GM12872 (cell line): ENCODE measurements at regions not wholly inside any gene's neighbourhood (a gene's known extent, or its start where the extent isn't known, plus 50 kb on each side); places are given as distances from the start of the nearest gene placed in this dataset.

ENCODE experiments used
- TF ChIP-seq, protein P1 (sequence below): IDR thresholded peaks from 3 replicates; pipeline ENCODE4 v1.5.1; 2011; ENCODE audit warnings: low read depth, mild to moderate bottlenecking, low read length, moderate library complexity; ENCODE audit not compliant: insufficient read depth

DNA sequence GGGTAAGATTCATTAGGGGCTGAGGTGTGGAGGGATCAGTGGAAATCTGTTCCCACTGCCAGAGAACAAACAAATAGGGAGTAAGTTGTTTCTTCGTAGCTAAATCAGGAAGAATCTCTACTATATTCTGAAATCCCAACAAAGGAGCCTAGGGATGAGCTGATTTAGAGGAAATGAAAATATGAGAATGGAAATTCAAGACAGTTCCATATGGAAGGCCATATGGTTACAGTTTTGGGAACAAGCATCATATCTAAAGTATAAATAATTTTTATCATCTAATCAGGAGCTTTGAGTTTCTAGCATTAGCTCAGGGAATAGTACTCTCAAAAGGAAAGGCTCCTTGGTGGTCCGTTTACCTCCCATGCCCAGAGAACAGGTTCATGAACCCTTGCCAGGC is 218.2 kb downstream of the AASDH start:
- TF ChIP-seq, protein P1, sequence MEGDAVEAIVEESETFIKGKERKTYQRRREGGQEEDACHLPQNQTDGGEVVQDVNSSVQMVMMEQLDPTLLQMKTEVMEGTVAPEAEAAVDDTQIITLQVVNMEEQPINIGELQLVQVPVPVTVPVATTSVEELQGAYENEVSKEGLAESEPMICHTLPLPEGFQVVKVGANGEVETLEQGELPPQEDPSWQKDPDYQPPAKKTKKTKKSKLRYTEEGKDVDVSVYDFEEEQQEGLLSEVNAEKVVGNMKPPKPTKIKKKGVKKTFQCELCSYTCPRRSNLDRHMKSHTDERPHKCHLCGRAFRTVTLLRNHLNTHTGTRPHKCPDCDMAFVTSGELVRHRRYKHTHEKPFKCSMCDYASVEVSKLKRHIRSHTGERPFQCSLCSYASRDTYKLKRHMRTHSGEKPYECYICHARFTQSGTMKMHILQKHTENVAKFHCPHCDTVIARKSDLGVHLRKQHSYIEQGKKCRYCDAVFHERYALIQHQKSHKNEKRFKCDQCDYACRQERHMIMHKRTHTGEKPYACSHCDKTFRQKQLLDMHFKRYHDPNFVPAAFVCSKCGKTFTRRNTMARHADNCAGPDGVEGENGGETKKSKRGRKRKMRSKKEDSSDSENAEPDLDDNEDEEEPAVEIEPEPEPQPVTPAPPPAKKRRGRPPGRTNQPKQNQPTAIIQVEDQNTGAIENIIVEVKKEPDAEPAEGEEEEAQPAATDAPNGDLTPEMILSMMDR: no peak

DNA sequence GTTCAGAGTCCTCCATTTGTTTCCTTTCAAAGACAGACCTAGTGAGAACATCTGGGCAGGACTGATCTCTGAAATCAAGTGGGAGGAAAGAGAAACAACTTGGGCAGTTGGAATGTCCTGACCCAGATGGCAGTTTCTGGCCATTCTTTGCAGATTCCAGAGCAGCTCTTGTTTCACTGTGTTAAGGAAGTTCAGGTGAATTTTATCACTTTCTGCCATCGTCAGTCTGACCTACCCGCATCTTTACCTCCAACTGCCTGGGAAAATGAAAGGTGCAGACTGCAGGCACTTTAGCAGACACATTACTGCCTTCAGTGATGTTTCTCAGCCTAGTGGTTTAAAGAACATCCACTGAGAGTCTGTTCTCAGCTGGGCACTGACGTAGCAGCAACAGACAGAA is 216.2 kb downstream of the CEP135 start:
- TF ChIP-seq, protein P1: no peak

DNA sequence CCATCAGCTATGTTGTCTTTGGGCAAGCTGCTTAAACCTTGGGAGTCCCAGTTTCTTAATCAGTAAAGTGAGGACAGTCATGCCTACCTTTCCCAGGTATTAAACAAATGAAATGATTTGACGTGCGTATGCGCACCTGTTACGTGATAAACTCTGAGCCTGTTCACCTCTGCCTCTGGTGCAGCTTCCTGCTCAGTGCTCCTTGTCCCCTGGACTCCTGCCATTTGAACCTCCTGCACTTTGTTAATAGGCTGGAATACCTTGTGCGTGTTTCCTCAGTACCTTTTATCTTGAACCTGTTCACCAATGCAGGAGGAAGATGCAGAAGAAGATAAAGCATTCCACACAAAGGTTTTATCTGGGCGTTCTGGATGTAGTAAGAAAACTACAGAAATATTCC is 211.9 kb downstream of the CEP135 start:
- TF ChIP-seq, protein P1: no peak

DNA sequence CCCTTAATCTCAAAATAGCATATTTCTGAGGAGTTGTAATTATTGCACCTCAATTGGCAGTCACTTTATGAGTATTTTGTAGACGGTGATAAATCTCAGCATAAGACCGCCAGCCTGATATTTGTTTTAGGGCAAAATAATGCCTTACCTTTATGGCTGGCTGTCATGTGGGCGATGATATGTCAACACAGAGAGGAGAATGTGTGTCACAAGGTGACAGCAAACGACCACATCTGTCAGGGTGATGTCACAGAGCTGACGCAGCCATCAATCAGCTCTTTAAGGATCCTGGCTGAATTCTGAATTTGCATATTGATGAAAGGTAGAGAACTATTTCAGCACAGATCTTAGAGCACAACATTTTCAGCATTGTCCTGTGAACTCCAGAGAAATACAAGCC is 209.7 kb downstream of the CEP135 start:
- TF ChIP-seq, protein P1: no peak

GRCh38 chr4:56156141-56156540 is 207.4 kb downstream of the CEP135 start:
- TF ChIP-seq, protein P1: no peak

- TF ChIP-seq, protein P1: no peak
These were observed 206.7 kb downstream of the CEP135 start for GRCh38 chr4:56155432-56155831.

DNA sequence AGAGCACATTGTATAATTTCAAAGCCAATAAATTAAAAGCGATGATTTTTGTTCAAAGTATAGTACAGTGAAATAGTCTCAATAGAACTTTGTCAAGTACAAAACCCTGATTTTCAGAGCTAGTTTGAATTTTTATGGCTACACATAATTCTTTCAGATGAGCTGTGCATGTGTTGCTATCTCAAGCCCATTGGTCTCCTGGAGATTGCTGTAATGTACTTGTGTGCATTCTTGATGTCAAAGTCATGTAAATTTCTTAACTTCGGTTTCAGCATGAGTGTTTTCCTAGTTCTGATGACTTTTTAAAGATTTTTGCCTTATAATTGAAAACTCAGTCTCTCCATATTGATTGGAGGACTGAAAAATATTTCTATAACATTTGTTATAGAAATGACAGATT is 200.8 kb downstream of the CEP135 start:
- TF ChIP-seq, protein P1: no peak

- TF ChIP-seq, protein P1: no peak
These were observed 199.7 kb downstream of the CEP135 start for GRCh38 chr4:56148428-56148827.
